ENCODE measurements at regions not wholly inside any gene's neighbourhood (a gene's known extent, or its start where the extent isn't known, plus 50 kb on each side); places are given as distances from the start of the nearest gene placed in this dataset.

DNA sequence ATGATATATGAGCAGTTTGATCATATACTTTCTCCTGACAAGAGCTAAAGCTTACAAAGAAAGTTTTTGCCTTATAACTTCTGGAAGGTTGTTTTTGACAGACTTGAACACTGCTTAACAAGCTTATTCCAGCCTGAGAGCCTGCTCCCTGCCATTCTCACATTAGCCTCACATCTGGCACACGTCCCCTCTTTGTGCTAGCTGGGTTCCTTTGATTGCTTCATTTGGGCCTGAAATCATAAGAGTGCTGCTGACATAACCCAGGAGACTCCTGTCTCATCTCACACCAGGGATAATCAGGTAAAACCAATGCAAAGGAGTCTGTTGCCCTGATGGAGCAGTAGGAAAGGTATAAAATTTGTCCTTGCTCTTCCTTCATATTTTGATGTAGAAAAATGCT, 1411.7 kb upstream of the B3GALT2 start:
- TF ChIP-seq, protein P1, sequence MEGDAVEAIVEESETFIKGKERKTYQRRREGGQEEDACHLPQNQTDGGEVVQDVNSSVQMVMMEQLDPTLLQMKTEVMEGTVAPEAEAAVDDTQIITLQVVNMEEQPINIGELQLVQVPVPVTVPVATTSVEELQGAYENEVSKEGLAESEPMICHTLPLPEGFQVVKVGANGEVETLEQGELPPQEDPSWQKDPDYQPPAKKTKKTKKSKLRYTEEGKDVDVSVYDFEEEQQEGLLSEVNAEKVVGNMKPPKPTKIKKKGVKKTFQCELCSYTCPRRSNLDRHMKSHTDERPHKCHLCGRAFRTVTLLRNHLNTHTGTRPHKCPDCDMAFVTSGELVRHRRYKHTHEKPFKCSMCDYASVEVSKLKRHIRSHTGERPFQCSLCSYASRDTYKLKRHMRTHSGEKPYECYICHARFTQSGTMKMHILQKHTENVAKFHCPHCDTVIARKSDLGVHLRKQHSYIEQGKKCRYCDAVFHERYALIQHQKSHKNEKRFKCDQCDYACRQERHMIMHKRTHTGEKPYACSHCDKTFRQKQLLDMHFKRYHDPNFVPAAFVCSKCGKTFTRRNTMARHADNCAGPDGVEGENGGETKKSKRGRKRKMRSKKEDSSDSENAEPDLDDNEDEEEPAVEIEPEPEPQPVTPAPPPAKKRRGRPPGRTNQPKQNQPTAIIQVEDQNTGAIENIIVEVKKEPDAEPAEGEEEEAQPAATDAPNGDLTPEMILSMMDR (IDR thresholded peaks at IDR 0.05; ENCODE audit: poor library complexity): no peak
- TF ChIP-seq EZH2 (IDR thresholded peaks at IDR 0.05; ENCODE audit: borderline replicate concordance): no peak
